Activated CD8-positive, alpha-beta memory T cell treated with anti-CD3 and anti-CD28 coated beads for 1 hour (primary cell): ENCODE measurements at regions not wholly inside any gene's neighbourhood (a gene's known extent, or its start where the extent isn't known, plus 50 kb on each side); places are given as distances from the start of the nearest gene placed in this dataset.
"Not testable (repeated sequence)": the region's sequence is repeated elsewhere in the genome, so short reads cannot be mapped to it uniquely, and the experiment has no call there.

ENCODE experiments used
- DNase-seq, 2 donors: peaks; one replicate each; pipeline ENCODE4 v3.0.0-alpha.2; 2020; ENCODE audit warnings: low read depth in 1 of 2; ENCODE audit errors: extremely low read depth in 1 of 2

- no peak for DNase-seq
These were observed 238.2 kb upstream of the GRM7 start for GRCh38 chr3:6622712-6623111.

- DNase-seq = no peak
These were observed 229.5 kb upstream of the GRM7 start for GRCh38 chr3:6631376-6631775.

GRCh38 chr3:6640907-6641306, 220.0 kb upstream of the GRM7 start:
- no peak for DNase-seq

GRCh38 chr3:6644070-6644929, 216.6 kb upstream of the GRM7 start:
- DNase-seq = no peak

GRCh38 chr3:6654670-6655069, 206.2 kb upstream of the GRM7 start:
- no peak for DNase-seq

GRCh38 chr3:6655275-6655674, 205.6 kb upstream of the GRM7 start:
- DNase-seq = no peak

GRCh38 chr3:6657591-6657990, 203.3 kb upstream of the GRM7 start:
- DNase-seq = no peak

GRCh38 chr3:6667354-6667753, 193.6 kb upstream of the GRM7 start:
- no peak for DNase-seq

GRCh38 chr3:6671363-6671762, 189.6 kb upstream of the GRM7 start:
- DNase-seq = no peak

- no peak for DNase-seq
These were observed 181.4 kb upstream of the GRM7 start for GRCh38 chr3:6679510-6679909.

GRCh38 chr3:6680119-6680806, 180.7 kb upstream of the GRM7 start:
- DNase-seq = no peak

GRCh38 chr3:6697285-6697684, 163.6 kb upstream of the GRM7 start:
- no peak for DNase-seq

GRCh38 chr3:6697722-6698121, 163.2 kb upstream of the GRM7 start:
- DNase-seq = no peak

- DNase-seq = not testable (repeated sequence)
These were observed 156.1 kb upstream of the GRM7 start for GRCh38 chr3:6704817-6705216.

- no peak for DNase-seq
These were observed 154.1 kb upstream of the GRM7 start for GRCh38 chr3:6706777-6707176.

- DNase-seq = no peak
These were observed 151.7 kb upstream of the GRM7 start for GRCh38 chr3:6709178-6709577.

GRCh38 chr3:6714962-6715361, 146.0 kb upstream of the GRM7 start:
- DNase-seq = no peak

- no peak for DNase-seq
These were observed 144.5 kb upstream of the GRM7 start for GRCh38 chr3:6716420-6716819.

- no peak for DNase-seq
These were observed 143.6 kb upstream of the GRM7 start for GRCh38 chr3:6717026-6717943.

- DNase-seq = no peak
These were observed 140.9 kb upstream of the GRM7 start for GRCh38 chr3:6719999-6720398.

- DNase-seq = no peak
These were observed 139.4 kb upstream of the GRM7 start for GRCh38 chr3:6721491-6721890.
